Neural progenitor cell (in vitro differentiated cells): ENCODE measurements at regions not wholly inside any gene's neighbourhood (a gene's known extent, or its start where the extent isn't known, plus 50 kb on each side); places are given as distances from the start of the nearest gene placed in this dataset.

Experiments used
- CTCF ChIP-seq: fragments of 200-600 bp; sonication (generic); IDR thresholded peaks from 2 replicates; pipeline ENCODE4 v1.5.1; 2017; ENCODE audit warnings: antibody characterized with exemption, mild to moderate bottlenecking
- EZH2 ChIP-seq: fragments of 200-600 bp; sonication (generic); IDR thresholded peaks from 2 replicates; pipeline ENCODE4 v1.6.1; 2017; ENCODE audit warnings: antibody characterized with exemption, mild to moderate bottlenecking, moderate library complexity

GRCh38 chr13:106117035-106117434 is 418.4 kb downstream of the EFNB2 start:
- no peak for TF ChIP-seq CTCF
- TF ChIP-seq EZH2, result no peak
